GM21367 (cell line): ENCODE measurements at regions not wholly inside any gene's neighbourhood (a gene's known extent, or its start where the extent isn't known, plus 50 kb on each side); places are given as distances from the start of the nearest gene placed in this dataset.

Source experiments
- ATAC-seq: cut with Tn5 transposase; IDR thresholded peaks from one replicate; pipeline ENCODE4 v1.9.1; 2021; ENCODE audit not compliant: unreplicated experiment

DNA sequence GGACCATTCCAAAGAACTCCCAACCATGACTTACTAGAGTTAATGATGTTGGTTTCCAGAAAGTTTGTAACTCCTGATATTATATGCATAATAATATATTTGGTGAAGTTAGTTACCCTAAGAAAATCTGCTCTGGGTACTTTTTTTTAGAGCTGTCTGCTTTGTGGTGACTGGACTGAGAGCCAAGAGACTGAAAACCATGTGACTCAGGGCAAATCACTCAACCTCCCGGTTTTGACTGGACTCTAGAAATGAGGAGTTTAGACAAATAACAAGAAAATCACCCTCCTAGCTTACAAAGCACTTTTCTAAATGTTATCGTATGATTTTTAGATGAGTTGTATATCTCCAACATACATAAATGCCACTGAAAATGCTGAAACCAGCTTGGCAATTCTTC, 138.3 kb upstream of the RND3 start:
- no peak for ATAC-seq

DNA sequence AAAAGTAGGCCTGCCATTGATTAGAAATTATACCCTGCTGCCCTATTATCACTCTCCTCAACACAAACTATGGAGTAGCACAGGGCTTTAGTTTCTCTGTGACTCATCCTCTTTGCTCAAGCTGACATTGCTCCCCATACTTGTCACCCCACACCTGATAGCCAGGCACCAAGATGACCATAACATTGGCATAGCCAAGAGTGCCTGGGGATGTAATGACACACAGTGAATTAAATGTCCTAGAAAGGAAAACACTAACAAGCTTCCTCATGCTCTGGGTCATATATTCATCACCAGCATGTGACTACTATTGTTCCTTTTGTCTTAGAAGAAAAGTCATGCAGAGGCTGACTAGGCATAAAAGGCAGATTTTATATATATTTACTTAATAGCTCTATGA, 137.8 kb upstream of the RND3 start:
- no peak for ATAC-seq

DNA sequence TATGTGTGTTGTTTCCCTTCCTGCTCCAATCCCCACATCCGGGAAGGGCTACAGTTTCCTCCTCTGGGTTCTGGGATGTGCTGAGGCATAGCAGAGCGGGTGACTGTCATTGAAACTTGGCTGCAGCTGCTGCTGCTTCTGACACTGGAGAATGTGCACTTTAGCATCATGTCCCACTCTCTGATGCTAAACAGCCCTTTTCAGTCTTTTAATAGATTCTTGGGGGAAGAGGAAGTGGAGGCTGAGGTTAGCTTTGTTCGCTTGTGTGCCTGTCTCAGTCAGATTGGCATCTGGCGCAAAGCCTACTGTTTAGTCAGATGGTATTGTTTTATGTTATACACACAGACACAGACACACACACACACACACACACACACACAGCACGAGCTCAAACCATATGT, 136.5 kb upstream of the RND3 start:
- ATAC-seq: no peak

DNA sequence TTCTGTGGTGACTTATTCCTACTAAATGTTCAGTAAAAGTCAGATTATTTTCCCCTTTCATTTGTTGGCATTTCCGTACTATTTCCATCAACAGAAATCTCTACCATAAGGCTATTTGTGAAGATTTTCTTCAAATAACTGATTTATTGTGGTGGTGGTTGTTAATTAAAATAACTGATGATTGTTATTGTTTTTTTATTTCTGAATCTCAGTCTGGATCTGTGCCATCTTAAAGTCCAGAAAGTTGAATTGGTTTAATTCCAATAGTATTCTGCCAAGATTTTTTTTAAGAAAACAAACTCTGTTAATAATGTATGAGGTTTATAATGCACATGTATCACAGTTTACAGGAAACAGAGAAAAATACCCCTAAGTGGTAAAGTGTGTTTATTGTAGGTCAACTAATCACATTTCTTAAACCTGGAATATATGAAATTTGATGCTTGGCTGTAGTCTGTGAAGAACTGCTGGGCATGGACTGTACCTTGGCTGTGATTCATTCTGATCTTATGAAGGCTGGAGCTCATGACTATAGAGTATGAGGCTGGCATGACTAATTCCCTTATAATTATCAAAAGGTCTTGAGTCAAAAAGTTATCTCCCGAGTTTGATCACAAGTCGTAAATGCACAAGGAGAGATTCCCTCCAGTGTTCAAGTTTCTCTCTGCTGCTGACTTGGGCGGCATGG, 134.2 kb upstream of the RND3 start:
- no peak for ATAC-seq

DNA sequence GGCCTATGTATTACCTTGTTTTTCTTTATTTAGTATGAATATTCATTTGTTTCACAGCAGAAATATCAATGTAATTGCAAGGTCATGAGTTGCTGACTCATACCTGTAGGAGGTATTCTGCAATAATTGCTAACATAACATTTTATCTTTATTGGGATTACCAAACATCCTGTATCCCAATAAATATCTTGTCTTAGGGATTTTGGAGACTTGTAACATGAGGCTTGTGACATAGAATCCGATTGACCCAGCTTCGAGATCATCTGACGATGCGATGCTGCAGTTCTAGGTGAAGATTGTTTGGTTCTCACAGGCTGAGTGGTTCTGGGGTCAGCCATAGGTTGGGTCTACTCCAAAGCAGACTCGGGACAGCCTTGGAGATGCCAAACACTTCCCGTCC, 133.4 kb upstream of the RND3 start:
- ATAC-seq: no peak

DNA sequence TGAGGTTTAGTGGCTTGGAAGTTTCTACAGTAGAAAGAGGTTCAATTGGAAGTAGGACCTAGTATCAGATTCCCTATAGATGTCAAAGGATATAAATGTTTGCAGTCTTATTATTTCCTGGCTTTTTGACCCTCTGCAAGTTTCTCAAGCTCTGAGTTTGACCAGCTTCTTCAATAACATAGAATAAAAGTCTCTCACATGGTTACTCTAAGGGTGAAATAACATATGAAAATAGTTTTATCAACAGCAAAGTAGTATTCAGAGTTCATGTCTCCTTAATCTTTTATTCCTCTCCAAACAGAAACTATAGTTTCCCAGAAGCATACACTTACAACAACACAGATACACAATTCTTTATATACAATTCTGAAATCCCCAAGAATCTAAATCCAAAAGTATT, 132.9 kb upstream of the RND3 start:
- no peak for ATAC-seq

DNA sequence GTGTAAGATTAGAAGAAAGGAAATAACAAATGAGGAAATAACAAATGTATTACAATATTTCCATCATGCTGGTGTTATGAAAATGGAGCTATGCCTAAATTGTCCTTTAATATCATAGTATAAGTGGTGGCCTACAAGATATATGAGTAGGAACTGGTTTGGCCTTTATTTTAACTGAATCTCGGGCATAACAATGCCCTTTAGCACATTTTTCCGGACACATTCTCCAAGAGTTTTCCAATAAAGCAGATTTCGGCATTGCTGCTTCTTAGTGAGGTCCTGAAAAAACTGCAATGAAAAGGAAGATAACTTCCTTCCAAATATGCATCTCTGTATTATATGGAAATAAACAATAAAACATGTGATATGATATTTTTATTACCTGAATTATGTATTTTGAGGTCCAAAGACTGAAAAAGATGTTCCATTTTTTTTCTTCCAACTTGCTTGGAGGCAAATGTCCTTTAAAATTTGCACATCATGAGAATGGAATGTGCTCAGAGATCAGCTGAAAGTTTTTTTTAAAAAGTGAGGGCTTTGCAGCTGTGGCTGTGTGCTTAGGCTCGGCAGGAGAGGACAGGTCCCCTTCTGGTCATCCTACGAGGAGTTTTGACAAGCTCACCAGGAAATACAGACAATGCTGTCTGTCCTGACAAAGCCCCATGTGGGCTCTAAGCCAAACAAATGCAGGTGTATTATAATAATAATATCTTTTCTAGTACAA, 132.3 kb upstream of the RND3 start:
- ATAC-seq: no peak

DNA sequence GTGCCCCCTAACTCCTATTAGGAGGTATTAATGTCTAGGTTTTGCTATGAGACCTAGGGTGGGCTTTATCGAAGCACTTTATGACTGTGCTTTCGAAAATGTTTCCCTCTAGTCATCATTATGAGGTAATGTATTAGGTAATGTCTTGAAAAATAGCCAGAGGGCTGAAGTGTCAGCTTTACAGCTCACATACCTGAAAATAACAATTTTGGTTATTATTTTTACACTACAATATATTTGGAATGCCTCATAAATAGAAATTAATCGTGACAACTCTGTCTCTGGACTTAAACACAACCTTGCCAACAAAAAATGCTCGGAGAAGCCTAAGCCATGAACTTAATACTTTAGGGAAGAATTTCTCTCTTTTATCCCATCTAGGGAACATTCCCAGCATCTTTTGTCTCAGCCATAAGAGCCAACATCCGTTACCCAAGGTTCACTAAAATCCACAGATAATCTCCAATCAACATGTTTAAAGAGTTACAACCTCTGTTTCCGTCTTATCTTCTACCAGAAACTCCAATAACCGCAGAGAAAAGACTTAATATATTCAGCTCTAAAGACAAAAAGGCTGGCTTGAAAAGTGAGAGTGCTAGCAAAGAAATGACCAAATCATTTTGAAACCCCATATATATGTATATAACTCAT, 130.9 kb upstream of the RND3 start:
- no peak for ATAC-seq

DNA sequence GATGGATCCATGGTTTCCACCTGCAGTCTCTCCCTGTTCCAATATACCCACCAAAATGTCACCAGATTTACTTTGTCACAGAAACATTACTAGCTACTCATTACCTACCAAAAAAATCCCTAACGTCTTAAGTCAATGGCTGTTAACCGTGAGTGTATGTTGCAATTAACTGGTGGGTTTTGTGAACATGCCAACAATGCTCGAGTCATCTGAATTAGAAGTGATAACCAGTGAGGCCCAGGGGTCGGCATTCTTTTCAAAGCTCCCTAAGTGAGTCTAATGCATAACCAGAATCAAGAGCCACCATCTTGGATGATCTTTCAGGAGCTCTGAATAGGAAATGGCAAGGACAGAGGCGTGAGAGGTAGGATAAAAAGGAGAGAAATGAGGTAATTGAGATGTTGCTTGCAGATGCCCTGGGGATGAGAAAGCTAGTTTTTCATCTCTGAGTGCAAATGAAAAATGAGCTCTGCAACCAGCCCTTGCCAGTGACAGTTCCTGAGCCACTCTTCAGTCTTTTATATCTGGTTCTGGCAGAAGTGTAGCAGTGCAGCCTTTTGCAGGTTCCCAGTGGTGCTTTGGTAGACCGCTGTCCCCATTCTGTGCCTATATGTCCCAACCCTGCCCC, 130.0 kb upstream of the RND3 start:
- ATAC-seq: no peak

DNA sequence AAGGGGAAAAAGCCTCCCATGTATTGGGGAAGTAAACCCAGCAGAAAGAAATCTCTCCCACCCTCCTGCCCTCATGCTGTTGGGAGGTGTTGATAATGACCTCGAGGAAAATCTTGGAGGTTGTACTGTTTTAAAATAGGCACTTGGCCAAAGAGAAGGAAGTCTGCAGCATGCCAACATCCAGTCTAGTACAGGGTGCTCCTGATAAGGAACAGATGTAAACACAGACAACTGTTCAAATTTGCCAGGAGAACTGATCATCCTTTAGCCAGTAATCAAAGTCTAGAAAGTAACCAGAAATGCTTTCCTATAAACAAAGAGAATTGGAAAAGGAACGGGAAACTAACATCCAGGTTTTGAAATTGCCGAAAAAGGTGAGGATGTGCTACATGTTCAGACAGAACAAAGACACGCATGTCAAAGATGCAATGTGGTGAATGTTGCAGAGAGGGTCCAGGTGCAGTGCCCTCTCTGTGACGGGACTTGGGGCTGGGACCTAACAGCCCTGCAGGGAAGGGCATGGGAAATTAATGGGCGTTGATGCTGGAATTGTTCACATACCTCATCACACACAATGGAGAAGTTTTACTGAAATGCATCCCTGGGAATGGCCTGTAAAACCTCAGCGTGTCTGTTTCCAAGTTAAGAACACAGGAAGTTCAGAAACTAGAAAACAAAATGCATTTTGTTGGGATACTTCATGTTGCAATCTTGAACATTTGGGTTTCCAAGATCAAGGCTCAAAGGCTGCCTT, 125.7 kb upstream of the RND3 start:
- ATAC-seq: no peak

DNA sequence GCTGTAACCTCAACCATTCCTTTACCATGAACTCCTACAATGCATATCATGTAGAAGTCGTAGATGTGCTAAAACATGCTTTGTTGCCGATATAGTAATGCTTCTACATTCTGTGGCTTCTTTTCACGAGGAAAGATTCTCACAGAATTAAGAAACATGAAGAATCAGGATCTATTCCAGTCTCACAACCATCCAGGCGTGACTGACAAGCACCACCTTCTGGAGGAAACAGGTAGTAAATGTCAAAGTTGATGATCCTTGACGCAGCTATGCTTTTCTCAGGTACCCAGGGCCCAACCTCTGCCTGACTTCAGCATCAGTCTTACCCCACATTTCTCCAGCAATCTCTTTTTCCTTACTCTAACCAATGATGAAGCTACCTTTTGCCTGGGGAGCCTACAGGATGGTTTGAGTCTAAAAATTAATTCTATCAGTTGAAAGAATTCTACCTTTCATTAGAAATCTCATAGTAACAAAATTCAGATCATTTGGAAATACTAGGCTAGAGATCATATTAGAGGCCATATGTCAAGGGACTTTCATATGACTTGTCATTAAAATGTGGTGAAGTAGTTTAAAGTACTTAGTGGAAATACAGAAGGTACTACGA, 123.3 kb upstream of the RND3 start:
- no peak for ATAC-seq

DNA sequence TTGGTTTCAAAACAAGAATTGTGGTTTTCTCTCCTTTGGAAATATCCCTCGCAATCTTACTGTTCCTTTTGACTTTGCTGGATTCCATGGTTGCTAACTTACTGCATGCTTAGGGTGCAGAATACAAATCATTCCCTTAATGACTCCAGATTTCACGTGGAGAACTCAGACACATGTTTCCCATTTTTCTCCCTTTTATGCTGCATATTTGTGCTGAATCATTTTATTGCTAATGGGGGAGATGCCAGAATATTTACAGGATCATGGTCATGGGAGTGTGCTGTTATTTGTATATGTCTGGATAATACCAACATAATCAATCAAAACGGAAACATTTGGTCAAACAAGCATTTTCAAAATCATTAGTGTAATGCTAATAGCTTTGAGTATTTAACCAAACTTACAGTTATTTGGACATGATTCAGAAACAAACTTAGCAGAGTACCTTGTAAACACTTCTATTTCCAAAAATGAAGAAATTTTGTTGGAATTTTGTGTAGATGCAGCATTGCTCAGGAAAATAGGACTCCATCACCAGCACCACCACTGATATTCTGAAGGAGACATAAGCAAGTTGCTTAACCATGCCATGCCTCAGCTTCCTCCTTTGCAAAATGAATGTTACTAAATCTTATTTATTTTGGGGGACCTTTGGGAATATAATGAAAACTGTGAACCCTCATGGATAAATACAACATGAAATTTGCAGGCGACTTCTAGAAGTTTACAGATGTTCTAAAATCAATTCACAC, 122.5 kb upstream of the RND3 start:
- no peak for ATAC-seq

DNA sequence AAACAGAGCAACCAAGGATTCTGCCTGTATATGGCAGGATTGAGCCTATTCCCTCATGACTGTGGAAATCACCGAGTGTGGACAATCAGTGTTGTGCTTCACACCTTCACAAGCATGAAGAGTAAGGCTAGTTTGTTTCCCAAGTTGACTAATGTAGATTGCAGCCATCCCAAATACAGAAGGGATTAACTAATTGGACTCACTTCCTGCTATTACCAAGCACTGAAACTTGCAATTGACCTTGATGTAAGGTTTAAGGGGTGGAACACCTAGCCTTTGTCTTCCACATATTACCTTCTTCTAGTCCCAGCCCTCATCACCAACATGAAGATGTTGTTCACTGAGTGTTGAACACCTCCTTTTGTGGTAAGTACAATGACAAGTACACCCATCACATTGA, 120.9 kb upstream of the RND3 start:
- ATAC-seq: no peak

DNA sequence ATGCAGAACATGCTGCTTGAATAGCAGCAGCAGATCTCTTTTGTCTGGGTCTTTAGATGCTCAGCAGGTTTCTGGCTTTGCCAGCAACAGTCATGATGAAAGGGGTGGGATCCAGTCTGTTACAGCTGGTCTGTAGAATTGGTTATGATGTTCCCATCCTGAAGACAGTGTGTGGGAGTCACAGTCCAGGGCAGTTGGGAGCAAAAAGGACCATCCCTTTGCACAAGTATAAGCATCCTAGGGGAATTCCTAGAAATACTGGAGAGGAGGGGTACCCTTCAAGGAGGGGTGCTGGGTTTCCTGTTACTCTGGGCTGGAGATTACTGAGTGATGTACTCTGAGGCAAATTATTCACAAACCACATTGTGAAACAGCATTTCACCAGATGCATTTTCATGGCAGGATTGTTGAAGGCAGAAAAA, 119.9 kb upstream of the RND3 start:
- no peak for ATAC-seq

DNA sequence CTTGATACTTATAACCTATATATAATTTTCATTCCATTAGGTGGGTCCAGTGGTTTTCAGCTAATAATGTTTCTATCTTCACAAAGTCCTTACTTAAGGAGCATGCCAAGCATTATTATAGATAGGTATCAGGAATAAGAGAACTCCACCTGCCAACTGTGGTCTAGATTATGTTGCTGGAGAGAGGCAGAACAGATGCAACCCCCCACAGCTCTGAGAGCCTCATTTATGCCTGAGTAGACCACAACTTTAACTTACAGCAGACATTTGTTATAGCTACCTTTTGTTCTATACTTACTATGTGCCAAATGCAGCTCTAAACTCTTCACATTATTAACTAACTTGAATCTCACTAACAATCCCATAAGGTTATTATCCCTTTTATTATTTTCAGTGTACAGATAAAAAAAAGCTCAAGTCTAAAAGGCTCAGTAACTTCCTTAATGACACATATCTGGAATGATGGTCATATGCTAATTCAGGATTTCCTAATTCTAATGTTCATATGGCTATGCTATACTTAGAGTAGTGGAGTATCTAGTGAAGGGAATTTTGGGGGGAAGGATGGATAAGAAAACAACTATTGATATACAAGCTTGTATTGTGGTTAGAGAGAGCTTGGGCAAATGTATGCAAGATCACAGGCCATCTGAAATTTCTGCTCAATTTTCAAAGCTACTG, 119.1 kb upstream of the RND3 start:
- no peak for ATAC-seq

DNA sequence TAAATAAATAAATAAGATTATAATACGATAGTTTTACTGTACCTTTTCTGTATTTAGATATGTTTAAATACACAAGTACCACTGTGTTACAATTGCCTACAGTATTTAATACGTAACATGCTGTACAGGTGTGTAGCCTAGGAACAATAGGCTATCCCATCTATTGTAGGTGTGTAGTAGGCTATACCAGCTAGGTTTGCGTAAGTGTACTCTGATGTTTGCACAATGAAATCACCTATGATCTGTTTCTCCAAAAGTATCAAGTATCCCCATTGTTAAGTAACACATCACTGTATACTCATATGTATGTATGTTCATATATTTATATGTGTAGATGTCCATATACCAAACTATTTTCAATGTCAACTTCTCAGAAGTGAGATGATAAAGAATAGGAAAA, 118.2 kb upstream of the RND3 start:
- no peak for ATAC-seq

DNA sequence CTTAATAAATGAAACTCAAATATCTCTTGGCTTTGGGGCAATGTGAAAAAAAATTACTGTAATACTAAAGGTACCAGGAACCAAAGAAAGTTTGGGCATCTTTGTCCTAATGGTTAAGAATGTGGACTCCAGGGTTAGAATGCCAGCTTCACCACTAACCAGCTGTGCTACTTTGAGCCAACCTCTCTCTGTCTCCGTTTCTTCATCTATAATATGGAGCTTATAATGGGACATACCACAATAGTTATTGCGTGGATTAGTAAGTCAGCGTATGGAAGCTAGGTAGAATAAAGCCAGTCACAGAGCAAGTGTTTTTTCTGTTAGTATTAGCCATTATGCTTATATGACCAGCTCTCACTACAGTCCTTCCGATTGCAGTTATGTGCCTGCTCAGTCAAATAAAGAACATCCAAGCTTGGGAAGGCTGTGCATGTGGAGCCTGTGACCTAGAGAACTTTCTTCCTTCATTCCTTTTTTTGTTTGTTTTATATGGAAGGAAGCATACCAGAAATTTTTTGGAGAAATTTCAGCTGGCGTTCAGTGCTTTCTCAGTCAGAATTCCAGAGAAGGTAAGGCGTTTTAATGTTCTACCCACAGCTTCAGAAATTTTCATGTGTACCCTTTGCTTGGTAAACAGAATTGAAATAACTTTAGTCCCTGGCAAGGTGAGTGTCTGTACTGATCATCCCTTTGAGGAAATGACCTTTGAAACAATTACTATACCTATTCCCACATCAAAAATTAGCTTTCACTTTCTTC, 114.0 kb upstream of the RND3 start:
- ATAC-seq: no peak

DNA sequence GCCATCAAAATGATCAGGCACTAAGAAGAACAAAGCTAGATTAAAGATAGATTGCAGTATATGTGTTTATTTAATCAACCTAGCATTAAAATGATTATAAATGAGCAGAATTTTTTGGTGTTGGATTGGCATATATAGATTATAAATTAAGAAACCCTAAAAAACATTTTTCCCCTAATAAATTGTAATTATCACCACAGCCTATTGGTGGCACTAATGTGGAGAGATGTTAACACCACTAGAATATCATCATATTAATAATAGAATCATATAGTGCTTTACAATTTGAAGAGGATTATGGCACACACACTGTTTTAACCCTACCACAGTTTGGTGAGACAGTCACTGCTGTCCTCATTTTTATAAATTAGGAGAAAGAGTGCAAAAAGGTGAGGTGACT, 112.4 kb upstream of the RND3 start:
- ATAC-seq: no peak

DNA sequence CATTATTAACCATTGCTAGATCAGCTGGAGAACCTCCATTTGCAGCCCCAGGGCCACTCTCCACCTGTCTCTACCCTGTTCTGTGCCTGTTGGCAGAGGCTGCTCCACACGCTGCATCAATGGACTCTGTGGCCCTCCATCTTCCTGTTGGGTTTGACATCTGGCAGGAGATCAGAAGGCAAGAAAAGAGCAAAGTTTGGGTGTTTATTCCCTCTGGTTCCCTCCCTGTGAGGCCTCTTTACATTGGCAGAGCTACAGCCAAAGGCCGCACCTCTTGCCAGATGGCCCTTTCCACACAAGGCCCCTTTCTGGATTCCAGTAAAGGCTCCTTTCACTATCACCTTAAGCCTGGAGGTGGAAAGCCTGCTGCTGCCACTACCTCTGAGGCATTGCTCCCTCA, 110.9 kb upstream of the RND3 start:
- no peak for ATAC-seq
